Activated CD8-positive, alpha-beta memory T cell treated with anti-CD3 and anti-CD28 coated beads, Interleukin-2, amount 50 U/mL, for 4 hours (primary cell): ENCODE measurements at regions not wholly inside any gene's neighbourhood (a gene's known extent, or its start where the extent isn't known, plus 50 kb on each side); places are given as distances from the start of the nearest gene placed in this dataset.
A peak's percentile ranks its signal among the peaks of the same experiment; 100 is the strongest.
"Not testable (repeated sequence)": the region's sequence is repeated elsewhere in the genome, so short reads cannot be mapped to it uniquely, and the experiment has no call there.

Experiments
- DNase-seq: peaks from one replicate; pipeline ENCODE4 v3.0.0-alpha.2; 2020

- DNase-seq: no peak
Observed at GRCh38 chr10:8315619-8316021, 261.1 kb downstream of the GATA3 start.

GRCh38 chr10:8316284-8316683 lies 261.8 kb downstream of the GATA3 start:
- DNase-seq: no peak

GRCh38 chr10:8318429-8318828 lies 263.9 kb downstream of the GATA3 start:
- DNase-seq: not testable (repeated sequence)

- no peak for DNase-seq
Observed at GRCh38 chr10:8318956-8319355, 264.5 kb downstream of the GATA3 start.

GRCh38 chr10:8319704-8320103 lies 265.2 kb downstream of the GATA3 start:
- DNase-seq: no peak

- no peak for DNase-seq
Observed at GRCh38 chr10:8321990-8322389, 267.5 kb downstream of the GATA3 start.

- DNase-seq: no peak
Observed at GRCh38 chr10:8323428-8324054, 269.1 kb downstream of the GATA3 start.

GRCh38 chr10:8325024-8325980 lies 270.8 kb downstream of the GATA3 start:
- DNase-seq: no peak

- DNase-seq: no peak
Observed at GRCh38 chr10:8326396-8327139, 272.1 kb downstream of the GATA3 start.

- no peak for DNase-seq
Observed at GRCh38 chr10:8327140-8327423, 272.6 kb downstream of the GATA3 start.

- peak; percentile 18 for DNase-seq
Observed at GRCh38 chr10:8331387-8331786, 276.9 kb downstream of the GATA3 start.

- DNase-seq: peak; percentile 83
Observed at GRCh38 chr10:8331896-8332729, 277.6 kb downstream of the GATA3 start.

GRCh38 chr10:8332730-8333111 lies 278.2 kb downstream of the GATA3 start:
- no peak for DNase-seq

GRCh38 chr10:8334631-8335030 lies 280.1 kb downstream of the GATA3 start:
- no peak for DNase-seq

- no peak for DNase-seq
Observed at GRCh38 chr10:8336629-8337331, 282.3 kb downstream of the GATA3 start.

GRCh38 chr10:8337332-8337651 lies 282.8 kb downstream of the GATA3 start:
- DNase-seq: no peak

- no peak for DNase-seq
Observed at GRCh38 chr10:8338177-8338766, 283.8 kb downstream of the GATA3 start.

GRCh38 chr10:8344756-8345155 lies 290.3 kb downstream of the GATA3 start:
- no peak for DNase-seq

GRCh38 chr10:8346861-8347260 lies 292.4 kb downstream of the GATA3 start:
- no peak for DNase-seq

- DNase-seq: not testable (repeated sequence)
Observed at GRCh38 chr10:8347614-8348013, 293.1 kb downstream of the GATA3 start.

GRCh38 chr10:8349610-8350249 lies 295.2 kb downstream of the GATA3 start:
- no peak for DNase-seq
